ENCODE measurements at regions not wholly inside any gene's neighbourhood (a gene's known extent, or its start where the extent isn't known, plus 50 kb on each side); places are given as distances from the start of the nearest gene placed in this dataset.
"Not testable (repeated sequence)": the region's sequence is repeated elsewhere in the genome, so short reads cannot be mapped to it uniquely, and the experiment has no call there.

DNA sequence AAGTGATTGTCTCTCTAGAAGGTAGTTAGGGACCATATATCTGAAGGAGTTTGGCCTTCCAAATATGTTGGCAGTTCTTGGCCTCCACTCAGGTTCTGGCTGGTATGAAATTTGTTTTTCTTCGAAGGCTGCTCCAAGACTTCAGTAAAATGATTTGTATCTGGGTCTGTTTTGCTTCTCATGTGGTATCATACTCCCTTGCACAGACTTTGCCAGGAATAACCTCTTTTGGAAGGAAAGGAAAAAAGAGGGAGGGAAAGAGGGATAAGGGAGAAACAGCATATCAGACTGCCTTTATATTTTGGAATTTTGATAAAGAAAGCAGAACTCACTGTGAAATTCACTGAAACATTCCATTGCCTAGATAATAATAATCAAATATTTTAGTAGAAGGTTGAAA lies 242.1 kb upstream of the HHIP start:
- intact Hi-C loops (cut with micrococcal nuclease), result no loop called here
- Mint-ChIP-seq H3K9me3 (no peaks in the 10 kb centered on the region), H3K27me3 (no peaks in the 10 kb centered on the region), H3K36me3 (no peaks in the 10 kb centered on the region), H3K4me1 (ENCODE audit: low read depth) (no peaks in the 10 kb centered on the region), H3K27ac (no peak overlapping the region), H3K4me3 (no peak overlapping the region)
- CTCF ChIA-PET, result no interaction called here
- POLR2A ChIA-PET, result no interaction called here
- no peak for DNase-seq

- intact Hi-C loops (cut with micrococcal nuclease), result no loop called here
- POLR2A ChIA-PET, result no interaction called here
- no peaks in the 10 kb centered on the region for H3K36me3 Mint-ChIP-seq
- no peaks in the 10 kb centered on the region for H3K9me3 Mint-ChIP-seq
- H3K27ac Mint-ChIP-seq, result no peak overlapping the region
- H3K27me3 Mint-ChIP-seq, result no peaks in the 10 kb centered on the region
- no peak for DNase-seq
- no peak overlapping the region for H3K4me3 Mint-ChIP-seq
- H3K4me1 Mint-ChIP-seq (ENCODE audit: low read depth), result no peaks in the 10 kb centered on the region
- CTCF ChIA-PET, result no interaction called here
These were observed 236.4 kb upstream of the HHIP start for GRCh38 chr4:144409525-144409924.

DNA sequence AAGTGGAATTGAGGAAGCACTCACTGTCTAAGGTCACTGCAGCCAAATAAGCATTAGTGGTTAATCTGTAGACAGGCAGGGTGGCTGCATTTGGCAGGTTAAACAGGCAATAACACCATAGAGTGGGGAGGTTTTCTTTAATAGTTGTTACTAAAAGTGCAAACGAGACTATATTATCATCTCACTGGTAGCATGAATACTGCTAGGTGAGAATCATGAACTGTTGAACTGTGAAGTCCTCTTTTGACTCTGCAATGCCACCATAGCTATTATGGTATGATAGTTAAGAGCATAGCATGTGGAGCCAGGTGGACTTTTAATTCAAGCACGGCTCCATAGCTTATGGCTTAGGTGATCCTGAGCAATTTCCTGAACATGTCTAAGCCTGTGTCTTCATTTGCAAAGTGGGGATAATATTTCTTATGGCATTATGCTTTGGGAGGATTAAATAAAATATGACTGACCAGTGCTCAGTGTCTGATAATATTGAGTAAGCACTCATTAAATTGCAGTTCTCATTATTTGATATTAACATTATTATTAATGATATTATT lies 235.6 kb upstream of the HHIP start:
- H3K4me1 Mint-ChIP-seq (ENCODE audit: low read depth), result no peaks in the 10 kb centered on the region
- H3K4me3 Mint-ChIP-seq, result no peak overlapping the region
- no peaks in the 10 kb centered on the region for H3K36me3 Mint-ChIP-seq
- no peak for DNase-seq
- ChIA-PET CTCF (no interaction called here), POLR2A (no interaction called here)
- H3K9me3 Mint-ChIP-seq, result no peaks in the 10 kb centered on the region
- H3K27me3 Mint-ChIP-seq, result no peaks in the 10 kb centered on the region
- intact Hi-C loops (cut with micrococcal nuclease), result no loop called here
- no peak overlapping the region for H3K27ac Mint-ChIP-seq

GRCh38 chr4:144411119-144411518 lies 234.8 kb upstream of the HHIP start:
- H3K9me3 Mint-ChIP-seq, result no peaks in the 10 kb centered on the region
- intact Hi-C loops (cut with micrococcal nuclease), result no loop called here
- H3K4me1 Mint-ChIP-seq (ENCODE audit: low read depth), result no peaks in the 10 kb centered on the region
- H3K27me3 Mint-ChIP-seq, result no peaks in the 10 kb centered on the region
- H3K36me3 Mint-ChIP-seq, result no peaks in the 10 kb centered on the region
- H3K4me3 Mint-ChIP-seq, result no peak overlapping the region
- POLR2A ChIA-PET, result no interaction called here
- CTCF ChIA-PET, result no interaction called here
- H3K27ac Mint-ChIP-seq, result no peak overlapping the region
- no peak for DNase-seq

DNA sequence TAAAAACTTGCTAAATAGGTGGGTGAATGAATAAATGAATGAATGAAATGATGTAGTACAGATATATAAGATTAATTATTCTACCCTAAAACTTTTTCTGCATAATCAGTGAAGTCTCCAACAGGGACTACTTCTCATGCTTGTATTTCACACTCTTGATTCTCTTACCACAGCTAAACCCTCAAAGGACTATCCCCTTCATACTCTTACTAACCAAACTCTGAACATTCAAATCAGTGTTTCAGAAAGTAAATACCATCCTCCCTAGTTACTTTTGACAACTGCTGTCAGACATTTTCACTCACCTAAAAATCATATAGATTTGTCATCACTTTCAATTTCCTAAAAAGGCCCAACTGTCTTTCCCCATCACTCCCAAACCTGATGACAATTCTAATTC lies 234.3 kb upstream of the HHIP start:
- POLR2A ChIA-PET, result no interaction called here
- no peaks in the 10 kb centered on the region for H3K4me1 Mint-ChIP-seq (ENCODE audit: low read depth)
- DNase-seq, result no peak
- intact Hi-C loops (cut with micrococcal nuclease), result no loop called here
- no peaks in the 10 kb centered on the region for H3K36me3 Mint-ChIP-seq
- no peaks in the 10 kb centered on the region for H3K9me3 Mint-ChIP-seq
- no peak overlapping the region for H3K4me3 Mint-ChIP-seq
- no peaks in the 10 kb centered on the region for H3K27me3 Mint-ChIP-seq
- CTCF ChIA-PET, result no interaction called here
- no peak overlapping the region for H3K27ac Mint-ChIP-seq

DNA sequence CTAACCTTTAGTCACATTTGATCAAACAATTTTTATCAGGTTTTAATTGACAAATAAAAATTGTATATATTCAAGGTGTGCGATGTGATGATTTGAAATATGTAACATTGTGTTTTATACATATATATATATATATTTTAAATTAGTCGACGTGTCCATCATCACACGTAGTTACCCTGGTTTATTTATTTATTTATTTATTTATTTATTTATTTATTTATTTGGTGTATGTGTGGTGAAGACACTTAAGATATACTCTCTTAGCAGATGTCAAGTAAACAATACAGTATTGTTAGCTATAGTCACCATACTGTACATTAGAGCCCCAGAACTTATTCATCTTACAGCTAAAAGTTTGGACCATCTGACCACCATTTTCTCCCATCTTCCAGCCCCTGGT lies 224.9 kb upstream of the HHIP start:
- Mint-ChIP-seq H3K9me3 (no peaks in the 10 kb centered on the region), H3K4me3 (no peak overlapping the region), H3K36me3 (no peaks in the 10 kb centered on the region), H3K27me3 (no peaks in the 10 kb centered on the region), H3K27ac (no peak overlapping the region), H3K4me1 (ENCODE audit: low read depth) (no peaks in the 10 kb centered on the region)
- ChIA-PET POLR2A (no interaction called here), CTCF (no interaction called here)
- DNase-seq, result no peak
- intact Hi-C loops (cut with micrococcal nuclease), result no loop called here

DNA sequence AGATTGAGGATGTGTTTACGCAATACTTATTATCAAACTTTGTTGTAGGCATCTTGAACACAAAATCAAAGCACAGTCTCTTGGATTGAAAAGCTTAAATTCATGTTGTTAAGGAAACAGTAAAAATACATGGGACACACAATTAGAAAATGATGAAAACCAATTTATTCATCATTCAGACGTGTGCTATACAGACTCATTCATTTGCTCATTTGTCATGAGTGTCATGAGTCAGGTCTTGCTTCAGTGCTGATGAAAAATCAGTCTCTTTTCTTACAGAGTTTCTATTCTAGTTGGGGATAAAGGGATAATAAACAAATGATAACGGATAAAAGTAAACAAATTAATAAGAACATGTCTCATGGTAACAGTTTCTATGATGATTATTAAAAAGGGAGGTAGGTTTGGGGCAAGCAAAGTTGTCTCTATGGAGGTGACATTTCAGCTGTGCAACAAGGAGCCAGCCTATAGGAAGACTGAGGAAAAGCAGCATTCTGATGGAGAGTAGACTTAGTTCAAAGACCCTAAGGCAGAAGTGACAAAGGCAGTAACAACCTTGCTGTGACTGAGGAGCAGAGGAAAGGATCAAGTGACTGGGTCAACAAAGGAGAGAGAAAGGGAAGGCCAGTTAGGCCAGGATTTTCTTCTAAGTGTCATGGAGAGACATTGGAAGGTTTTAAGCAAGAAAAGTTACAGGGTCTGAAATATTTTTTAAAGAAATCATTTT lies 224.0 kb upstream of the HHIP start:
- H3K4me3 Mint-ChIP-seq, result no peak overlapping the region
- H3K27ac Mint-ChIP-seq, result no peak overlapping the region
- no peaks in the 10 kb centered on the region for H3K9me3 Mint-ChIP-seq
- CTCF ChIA-PET, result no interaction called here
- no peak for DNase-seq
- no peaks in the 10 kb centered on the region for H3K4me1 Mint-ChIP-seq (ENCODE audit: low read depth)
- H3K27me3 Mint-ChIP-seq, result no peaks in the 10 kb centered on the region
- no peaks in the 10 kb centered on the region for H3K36me3 Mint-ChIP-seq
- intact Hi-C loops (cut with micrococcal nuclease), result no loop called here
- POLR2A ChIA-PET, result no interaction called here

GRCh38 chr4:144423930-144424329 lies 222.0 kb upstream of the HHIP start:
- H3K4me3 Mint-ChIP-seq, result no peak overlapping the region
- no peaks in the 10 kb centered on the region for H3K27me3 Mint-ChIP-seq
- H3K27ac Mint-ChIP-seq, result no peak overlapping the region
- H3K9me3 Mint-ChIP-seq, result no peaks in the 10 kb centered on the region
- CTCF ChIA-PET, result interaction anchor here (0.6 kb wide), 1 partner anchor 1680 kb away, joined by 4 read pairs; no protein-coding TSS in a partner anchor
- intact Hi-C loops (cut with micrococcal nuclease), result no loop called here
- no peak for DNase-seq
- H3K36me3 Mint-ChIP-seq, result no peaks in the 10 kb centered on the region
- POLR2A ChIA-PET, result no interaction called here
- H3K4me1 Mint-ChIP-seq (ENCODE audit: low read depth), result no peaks in the 10 kb centered on the region

DNA sequence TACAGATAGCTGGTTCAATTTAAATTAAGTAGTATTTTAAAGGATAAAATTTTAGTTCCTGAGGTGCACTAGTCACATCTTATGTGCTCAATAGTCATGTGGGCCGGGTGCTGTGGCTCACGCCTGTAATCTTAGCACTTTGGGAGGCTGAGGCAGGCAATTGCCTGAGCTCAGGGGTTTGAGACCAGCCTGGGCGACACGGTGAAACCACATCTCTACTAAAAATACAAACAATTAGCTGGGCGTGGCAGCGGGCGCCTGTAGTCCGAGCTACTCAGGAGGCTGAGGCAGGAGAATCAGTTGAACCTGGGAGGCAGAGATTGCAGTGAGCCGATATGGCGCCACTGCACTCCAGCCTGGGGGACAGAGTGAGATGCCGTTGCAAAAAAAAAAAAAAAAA lies 219.9 kb upstream of the HHIP start:
- H3K27ac Mint-ChIP-seq; DNase-seq; H3K9me3 Mint-ChIP-seq; H3K4me1 Mint-ChIP-seq (ENCODE audit: low read depth); H3K36me3 Mint-ChIP-seq; H3K27me3 Mint-ChIP-seq; POLR2A ChIA-PET; intact Hi-C loops (cut with micrococcal nuclease); H3K4me3 Mint-ChIP-seq; CTCF ChIA-PET: not testable (repeated sequence)

- no peak overlapping the region for H3K27ac Mint-ChIP-seq
- H3K4me3 Mint-ChIP-seq, result no peak overlapping the region
- H3K4me1 Mint-ChIP-seq (ENCODE audit: low read depth), result no peaks in the 10 kb centered on the region
- H3K27me3 Mint-ChIP-seq, result no peaks in the 10 kb centered on the region
- no peak for DNase-seq
- CTCF ChIA-PET, result no interaction called here
- peaks cover 2% of the 10 kb centered on the region for H3K9me3 Mint-ChIP-seq
- POLR2A ChIA-PET, result no interaction called here
- no peaks in the 10 kb centered on the region for H3K36me3 Mint-ChIP-seq
- intact Hi-C loops (cut with micrococcal nuclease), result no loop called here
These were observed 203.2 kb upstream of the HHIP start for GRCh38 chr4:144442713-144443112.

DNA sequence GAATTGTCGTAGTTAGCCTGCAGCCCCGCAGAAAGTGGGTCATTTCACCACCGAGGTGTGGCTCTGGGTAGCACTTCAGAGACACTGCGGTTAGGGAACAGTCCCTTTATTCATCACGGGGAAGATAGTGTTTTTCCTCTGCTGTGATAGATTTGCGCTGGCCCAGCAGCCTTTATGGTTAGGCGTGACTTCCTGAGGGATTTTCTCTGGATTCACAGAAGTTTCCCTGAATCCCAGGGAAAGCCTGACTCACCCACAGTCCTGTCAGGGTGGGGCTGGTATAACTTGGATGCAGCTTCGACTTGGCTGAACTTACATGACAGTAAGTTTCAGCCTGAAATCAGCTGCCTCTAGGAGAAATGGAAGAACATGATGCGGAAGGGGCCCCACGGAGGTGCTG lies 196.3 kb upstream of the HHIP start:
- POLR2A ChIA-PET, result no interaction called here
- Mint-ChIP-seq H3K36me3 (no peaks in the 10 kb centered on the region), H3K4me3 (no peak overlapping the region), H3K4me1 (ENCODE audit: low read depth) (no peaks in the 10 kb centered on the region), H3K27ac (no peak overlapping the region), H3K27me3 (no peaks in the 10 kb centered on the region), H3K9me3 (peaks cover 2% of the 10 kb centered on the region)
- intact Hi-C loops (cut with micrococcal nuclease), result no loop called here
- DNase-seq, result no peak
- CTCF ChIA-PET, result no interaction called here

- no peak overlapping the region for H3K27ac Mint-ChIP-seq
- no peaks in the 10 kb centered on the region for H3K27me3 Mint-ChIP-seq
- no peak for DNase-seq
- intact Hi-C loops (cut with micrococcal nuclease), result no loop called here
- peaks cover 2% of the 10 kb centered on the region for H3K9me3 Mint-ChIP-seq
- H3K36me3 Mint-ChIP-seq, result no peaks in the 10 kb centered on the region
- ChIA-PET CTCF (no interaction called here), POLR2A (no interaction called here)
- no peaks in the 10 kb centered on the region for H3K4me1 Mint-ChIP-seq (ENCODE audit: low read depth)
- H3K4me3 Mint-ChIP-seq, result no peak overlapping the region
These were observed 195.4 kb upstream of the HHIP start for GRCh38 chr4:144450526-144450925.

DNA sequence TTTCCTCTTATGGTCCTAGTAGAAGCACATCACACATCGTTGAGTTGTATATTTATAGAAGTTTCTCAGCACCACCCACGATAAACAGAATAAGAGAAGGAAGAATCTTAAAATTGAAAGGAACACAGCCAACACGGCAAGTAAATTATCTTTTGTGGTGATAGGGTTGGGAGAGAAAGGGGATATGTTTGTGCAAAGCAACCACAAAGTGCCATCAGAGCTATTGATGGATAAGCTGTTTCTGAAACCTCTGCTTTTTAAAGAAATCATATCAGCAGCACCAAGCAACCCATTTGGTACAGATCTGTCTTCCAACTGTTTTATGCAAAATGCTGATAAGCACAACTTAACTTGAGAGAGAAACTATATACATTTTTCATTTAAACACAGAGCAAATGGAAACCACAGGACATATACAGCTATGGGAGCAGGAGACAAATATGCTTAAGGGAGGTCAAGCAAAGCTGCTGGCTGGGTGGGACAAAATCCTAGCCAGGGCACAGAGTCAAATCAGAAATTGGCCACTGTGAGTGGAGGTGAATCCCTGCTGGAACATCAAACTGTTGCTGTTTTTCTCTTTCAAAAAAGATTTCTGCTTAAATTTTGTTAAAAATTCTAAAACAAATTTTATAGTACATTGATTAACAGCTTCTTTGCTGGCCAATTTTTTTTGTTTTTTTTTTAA lies 194.0 kb upstream of the HHIP start:
- intact Hi-C loops (cut with micrococcal nuclease), result no loop called here
- H3K9me3 Mint-ChIP-seq, result no peaks in the 10 kb centered on the region
- no peaks in the 10 kb centered on the region for H3K4me1 Mint-ChIP-seq (ENCODE audit: low read depth)
- no peaks in the 10 kb centered on the region for H3K27me3 Mint-ChIP-seq
- no peaks in the 10 kb centered on the region for H3K36me3 Mint-ChIP-seq
- no peak for DNase-seq
- ChIA-PET CTCF (no interaction called here), POLR2A (no interaction called here)
- H3K27ac Mint-ChIP-seq, result no peak overlapping the region
- H3K4me3 Mint-ChIP-seq, result no peak overlapping the region

Data from activated CD4-positive, alpha-beta memory T cell treated with anti-CD3 and anti-CD28 coated beads for 36 hours (primary cell).